ENCODE measurements at regions not wholly inside any gene's neighbourhood (a gene's known extent, or its start where the extent isn't known, plus 50 kb on each side); places are given as distances from the start of the nearest gene placed in this dataset.

DNA sequence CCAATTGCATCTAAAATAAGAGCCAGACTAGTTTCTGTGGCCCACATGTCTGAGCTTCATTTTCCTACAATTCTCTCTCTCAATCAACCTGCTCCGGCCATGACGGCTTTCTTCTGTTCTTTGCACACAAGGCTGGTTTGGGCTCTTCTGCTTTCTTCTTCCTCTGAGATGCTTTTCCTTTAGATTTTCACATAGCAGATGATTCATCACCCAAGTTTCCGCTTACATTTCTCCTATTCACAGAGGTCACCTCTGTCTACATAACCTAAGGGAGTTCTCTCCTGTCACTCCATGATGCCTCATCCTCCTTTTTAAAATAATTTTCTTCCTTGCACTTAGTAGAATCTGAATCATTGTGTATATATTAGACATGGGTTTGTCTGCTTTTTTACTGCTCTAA lies 334.6 kb upstream of the TUSC1 start:
- TF ChIP-seq, protein P1, sequence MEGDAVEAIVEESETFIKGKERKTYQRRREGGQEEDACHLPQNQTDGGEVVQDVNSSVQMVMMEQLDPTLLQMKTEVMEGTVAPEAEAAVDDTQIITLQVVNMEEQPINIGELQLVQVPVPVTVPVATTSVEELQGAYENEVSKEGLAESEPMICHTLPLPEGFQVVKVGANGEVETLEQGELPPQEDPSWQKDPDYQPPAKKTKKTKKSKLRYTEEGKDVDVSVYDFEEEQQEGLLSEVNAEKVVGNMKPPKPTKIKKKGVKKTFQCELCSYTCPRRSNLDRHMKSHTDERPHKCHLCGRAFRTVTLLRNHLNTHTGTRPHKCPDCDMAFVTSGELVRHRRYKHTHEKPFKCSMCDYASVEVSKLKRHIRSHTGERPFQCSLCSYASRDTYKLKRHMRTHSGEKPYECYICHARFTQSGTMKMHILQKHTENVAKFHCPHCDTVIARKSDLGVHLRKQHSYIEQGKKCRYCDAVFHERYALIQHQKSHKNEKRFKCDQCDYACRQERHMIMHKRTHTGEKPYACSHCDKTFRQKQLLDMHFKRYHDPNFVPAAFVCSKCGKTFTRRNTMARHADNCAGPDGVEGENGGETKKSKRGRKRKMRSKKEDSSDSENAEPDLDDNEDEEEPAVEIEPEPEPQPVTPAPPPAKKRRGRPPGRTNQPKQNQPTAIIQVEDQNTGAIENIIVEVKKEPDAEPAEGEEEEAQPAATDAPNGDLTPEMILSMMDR (IDR thresholded peaks at IDR 0.05) = no peak
- TF ChIP-seq, protein P2, sequence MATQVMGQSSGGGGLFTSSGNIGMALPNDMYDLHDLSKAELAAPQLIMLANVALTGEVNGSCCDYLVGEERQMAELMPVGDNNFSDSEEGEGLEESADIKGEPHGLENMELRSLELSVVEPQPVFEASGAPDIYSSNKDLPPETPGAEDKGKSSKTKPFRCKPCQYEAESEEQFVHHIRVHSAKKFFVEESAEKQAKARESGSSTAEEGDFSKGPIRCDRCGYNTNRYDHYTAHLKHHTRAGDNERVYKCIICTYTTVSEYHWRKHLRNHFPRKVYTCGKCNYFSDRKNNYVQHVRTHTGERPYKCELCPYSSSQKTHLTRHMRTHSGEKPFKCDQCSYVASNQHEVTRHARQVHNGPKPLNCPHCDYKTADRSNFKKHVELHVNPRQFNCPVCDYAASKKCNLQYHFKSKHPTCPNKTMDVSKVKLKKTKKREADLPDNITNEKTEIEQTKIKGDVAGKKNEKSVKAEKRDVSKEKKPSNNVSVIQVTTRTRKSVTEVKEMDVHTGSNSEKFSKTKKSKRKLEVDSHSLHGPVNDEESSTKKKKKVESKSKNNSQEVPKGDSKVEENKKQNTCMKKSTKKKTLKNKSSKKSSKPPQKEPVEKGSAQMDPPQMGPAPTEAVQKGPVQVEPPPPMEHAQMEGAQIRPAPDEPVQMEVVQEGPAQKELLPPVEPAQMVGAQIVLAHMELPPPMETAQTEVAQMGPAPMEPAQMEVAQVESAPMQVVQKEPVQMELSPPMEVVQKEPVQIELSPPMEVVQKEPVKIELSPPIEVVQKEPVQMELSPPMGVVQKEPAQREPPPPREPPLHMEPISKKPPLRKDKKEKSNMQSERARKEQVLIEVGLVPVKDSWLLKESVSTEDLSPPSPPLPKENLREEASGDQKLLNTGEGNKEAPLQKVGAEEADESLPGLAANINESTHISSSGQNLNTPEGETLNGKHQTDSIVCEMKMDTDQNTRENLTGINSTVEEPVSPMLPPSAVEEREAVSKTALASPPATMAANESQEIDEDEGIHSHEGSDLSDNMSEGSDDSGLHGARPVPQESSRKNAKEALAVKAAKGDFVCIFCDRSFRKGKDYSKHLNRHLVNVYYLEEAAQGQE (IDR thresholded peaks at IDR 0.05; ENCODE audit: insufficient read depth in 1 of 2, low read depth in 2 of 2, low read length in 1 of 2) = no peak
